ENCODE measurements at regions not wholly inside any gene's neighbourhood (a gene's known extent, or its start where the extent isn't known, plus 50 kb on each side); places are given as distances from the start of the nearest gene placed in this dataset.

GRCh38 chr4:170193496-170193895 is 103.7 kb upstream of the AADAT start (continued):
- TF ChIP-seq, protein P1, sequence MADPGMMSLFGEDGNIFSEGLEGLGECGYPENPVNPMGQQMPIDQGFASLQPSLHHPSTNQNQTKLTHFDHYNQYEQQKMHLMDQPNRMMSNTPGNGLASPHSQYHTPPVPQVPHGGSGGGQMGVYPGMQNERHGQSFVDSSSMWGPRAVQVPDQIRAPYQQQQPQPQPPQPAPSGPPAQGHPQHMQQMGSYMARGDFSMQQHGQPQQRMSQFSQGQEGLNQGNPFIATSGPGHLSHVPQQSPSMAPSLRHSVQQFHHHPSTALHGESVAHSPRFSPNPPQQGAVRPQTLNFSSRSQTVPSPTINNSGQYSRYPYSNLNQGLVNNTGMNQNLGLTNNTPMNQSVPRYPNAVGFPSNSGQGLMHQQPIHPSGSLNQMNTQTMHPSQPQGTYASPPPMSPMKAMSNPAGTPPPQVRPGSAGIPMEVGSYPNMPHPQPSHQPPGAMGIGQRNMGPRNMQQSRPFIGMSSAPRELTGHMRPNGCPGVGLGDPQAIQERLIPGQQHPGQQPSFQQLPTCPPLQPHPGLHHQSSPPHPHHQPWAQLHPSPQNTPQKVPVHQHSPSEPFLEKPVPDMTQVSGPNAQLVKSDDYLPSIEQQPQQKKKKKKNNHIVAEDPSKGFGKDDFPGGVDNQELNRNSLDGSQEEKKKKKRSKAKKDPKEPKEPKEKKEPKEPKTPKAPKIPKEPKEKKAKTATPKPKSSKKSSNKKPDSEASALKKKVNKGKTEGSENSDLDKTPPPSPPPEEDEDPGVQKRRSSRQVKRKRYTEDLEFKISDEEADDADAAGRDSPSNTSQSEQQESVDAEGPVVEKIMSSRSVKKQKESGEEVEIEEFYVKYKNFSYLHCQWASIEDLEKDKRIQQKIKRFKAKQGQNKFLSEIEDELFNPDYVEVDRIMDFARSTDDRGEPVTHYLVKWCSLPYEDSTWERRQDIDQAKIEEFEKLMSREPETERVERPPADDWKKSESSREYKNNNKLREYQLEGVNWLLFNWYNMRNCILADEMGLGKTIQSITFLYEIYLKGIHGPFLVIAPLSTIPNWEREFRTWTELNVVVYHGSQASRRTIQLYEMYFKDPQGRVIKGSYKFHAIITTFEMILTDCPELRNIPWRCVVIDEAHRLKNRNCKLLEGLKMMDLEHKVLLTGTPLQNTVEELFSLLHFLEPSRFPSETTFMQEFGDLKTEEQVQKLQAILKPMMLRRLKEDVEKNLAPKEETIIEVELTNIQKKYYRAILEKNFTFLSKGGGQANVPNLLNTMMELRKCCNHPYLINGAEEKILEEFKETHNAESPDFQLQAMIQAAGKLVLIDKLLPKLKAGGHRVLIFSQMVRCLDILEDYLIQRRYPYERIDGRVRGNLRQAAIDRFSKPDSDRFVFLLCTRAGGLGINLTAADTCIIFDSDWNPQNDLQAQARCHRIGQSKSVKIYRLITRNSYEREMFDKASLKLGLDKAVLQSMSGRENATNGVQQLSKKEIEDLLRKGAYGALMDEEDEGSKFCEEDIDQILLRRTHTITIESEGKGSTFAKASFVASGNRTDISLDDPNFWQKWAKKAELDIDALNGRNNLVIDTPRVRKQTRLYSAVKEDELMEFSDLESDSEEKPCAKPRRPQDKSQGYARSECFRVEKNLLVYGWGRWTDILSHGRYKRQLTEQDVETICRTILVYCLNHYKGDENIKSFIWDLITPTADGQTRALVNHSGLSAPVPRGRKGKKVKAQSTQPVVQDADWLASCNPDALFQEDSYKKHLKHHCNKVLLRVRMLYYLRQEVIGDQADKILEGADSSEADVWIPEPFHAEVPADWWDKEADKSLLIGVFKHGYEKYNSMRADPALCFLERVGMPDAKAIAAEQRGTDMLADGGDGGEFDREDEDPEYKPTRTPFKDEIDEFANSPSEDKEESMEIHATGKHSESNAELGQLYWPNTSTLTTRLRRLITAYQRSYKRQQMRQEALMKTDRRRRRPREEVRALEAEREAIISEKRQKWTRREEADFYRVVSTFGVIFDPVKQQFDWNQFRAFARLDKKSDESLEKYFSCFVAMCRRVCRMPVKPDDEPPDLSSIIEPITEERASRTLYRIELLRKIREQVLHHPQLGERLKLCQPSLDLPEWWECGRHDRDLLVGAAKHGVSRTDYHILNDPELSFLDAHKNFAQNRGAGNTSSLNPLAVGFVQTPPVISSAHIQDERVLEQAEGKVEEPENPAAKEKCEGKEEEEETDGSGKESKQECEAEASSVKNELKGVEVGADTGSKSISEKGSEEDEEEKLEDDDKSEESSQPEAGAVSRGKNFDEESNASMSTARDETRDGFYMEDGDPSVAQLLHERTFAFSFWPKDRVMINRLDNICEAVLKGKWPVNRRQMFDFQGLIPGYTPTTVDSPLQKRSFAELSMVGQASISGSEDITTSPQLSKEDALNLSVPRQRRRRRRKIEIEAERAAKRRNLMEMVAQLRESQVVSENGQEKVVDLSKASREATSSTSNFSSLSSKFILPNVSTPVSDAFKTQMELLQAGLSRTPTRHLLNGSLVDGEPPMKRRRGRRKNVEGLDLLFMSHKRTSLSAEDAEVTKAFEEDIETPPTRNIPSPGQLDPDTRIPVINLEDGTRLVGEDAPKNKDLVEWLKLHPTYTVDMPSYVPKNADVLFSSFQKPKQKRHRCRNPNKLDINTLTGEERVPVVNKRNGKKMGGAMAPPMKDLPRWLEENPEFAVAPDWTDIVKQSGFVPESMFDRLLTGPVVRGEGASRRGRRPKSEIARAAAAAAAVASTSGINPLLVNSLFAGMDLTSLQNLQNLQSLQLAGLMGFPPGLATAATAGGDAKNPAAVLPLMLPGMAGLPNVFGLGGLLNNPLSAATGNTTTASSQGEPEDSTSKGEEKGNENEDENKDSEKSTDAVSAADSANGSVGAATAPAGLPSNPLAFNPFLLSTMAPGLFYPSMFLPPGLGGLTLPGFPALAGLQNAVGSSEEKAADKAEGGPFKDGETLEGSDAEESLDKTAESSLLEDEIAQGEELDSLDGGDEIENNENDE (IDR thresholded peaks at IDR 0.05; ENCODE audit: insufficient replicate concordance, low read length): no peak
- no peak for TF ChIP-seq ASH2L (IDR thresholded peaks at IDR 0.05; ENCODE audit: low read length)
- no peak for TF ChIP-seq CBX8 (IDR thresholded peaks at IDR 0.05; ENCODE audit: borderline replicate concordance, low read depth, low read length)
- TF ChIP-seq ATF3 (IDR thresholded peaks at IDR 0.05; ENCODE audit: insufficient read depth, low read depth, low read length): no peak
- TF ChIP-seq E2F6 (IDR thresholded peaks at IDR 0.05): no peak
- TF ChIP-seq BACH1 (IDR thresholded peaks at IDR 0.05; ENCODE audit: low read length): no peak
- TF ChIP-seq SAP30 (IDR thresholded peaks at IDR 0.05; ENCODE audit: insufficient read depth, insufficient replicate concordance, low read length): no peak
- no peak for TF ChIP-seq HDAC6 (IDR thresholded peaks at IDR 0.05; ENCODE audit: low read depth, low read length)
- no peak for TF ChIP-seq POLR2A (IDR thresholded peaks at IDR 0.05; ENCODE audit: control extremely low read depth in 1 of 2, low read depth in 2 of 2, low read length in 2 of 2)
